ENCODE measurements at regions not wholly inside any gene's neighbourhood (a gene's known extent, or its start where the extent isn't known, plus 50 kb on each side); places are given as distances from the start of the nearest gene placed in this dataset.

- H3K4me3 ChIP-seq (ENCODE audit: control insufficient read depth, low read depth, low read length) = no peak overlapping the region
- TF ChIP-seq CTCF (IDR thresholded peaks at IDR 0.05; ENCODE audit: control insufficient read depth, insufficient read depth, low read depth, low read length, missing control alignments) = no peak
- DNase-seq (ENCODE audit: low read depth) = no peak
Observed at GRCh38 chr20:22529150-22530019, 55.0 kb downstream of the FOXA2 start.

- no peak for TF ChIP-seq CTCF (IDR thresholded peaks at IDR 0.05; ENCODE audit: control insufficient read depth, insufficient read depth, low read depth, low read length, missing control alignments)
- no peak overlapping the region for H3K4me3 ChIP-seq (ENCODE audit: control insufficient read depth, low read depth, low read length)
- no peak for DNase-seq (ENCODE audit: low read depth)
Observed at GRCh38 chr20:22526512-22527012, 57.8 kb downstream of the FOXA2 start.

GRCh38 chr20:22525821-22526220 is 58.6 kb downstream of the FOXA2 start:
- DNase-seq (ENCODE audit: low read depth) = no peak
- no peak for TF ChIP-seq CTCF (IDR thresholded peaks at IDR 0.05; ENCODE audit: control insufficient read depth, insufficient read depth, low read depth, low read length, missing control alignments)
- no peak overlapping the region for H3K4me3 ChIP-seq (ENCODE audit: control insufficient read depth, low read depth, low read length)

GRCh38 chr20:22525069-22525820 is 59.1 kb downstream of the FOXA2 start:
- DNase-seq (ENCODE audit: low read depth) = no peak
- no peak overlapping the region for H3K4me3 ChIP-seq (ENCODE audit: control insufficient read depth, low read depth, low read length)
- TF ChIP-seq CTCF (IDR thresholded peaks at IDR 0.05; ENCODE audit: control insufficient read depth, insufficient read depth, low read depth, low read length, missing control alignments) = no peak

GRCh38 chr20:22524393-22525015 is 59.9 kb downstream of the FOXA2 start:
- TF ChIP-seq CTCF (IDR thresholded peaks at IDR 0.05; ENCODE audit: control insufficient read depth, insufficient read depth, low read depth, low read length, missing control alignments) = no peak
- no peak for DNase-seq (ENCODE audit: low read depth)
- H3K4me3 ChIP-seq (ENCODE audit: control insufficient read depth, low read depth, low read length) = no peak overlapping the region
